H9 (cell line): ENCODE measurements at regions not wholly inside any gene's neighbourhood (a gene's known extent, or its start where the extent isn't known, plus 50 kb on each side); places are given as distances from the start of the nearest gene placed in this dataset.

ENCODE experiments used
- DNase-seq: peaks from one replicate; pipeline ENCODE4 v3.0.0-alpha.2; 2017
- H2AFZ ChIP-seq: one replicate; pipeline ENCODE4 v1.6.1; 2013; ENCODE audit warnings: mild to moderate bottlenecking, low read length, control low read depth, moderate library complexity
- H2AK5ac ChIP-seq: 2 replicates; pipeline ENCODE4 v1.6.1; 2013; ENCODE audit warnings: low read length, control low read depth, mixed read lengths; ENCODE audit not compliant: insufficient read length
- H2BK120ac ChIP-seq: one replicate; pipeline ENCODE4 v1.6.1; 2013; ENCODE audit warnings: low read depth, mild to moderate bottlenecking, low read length, control low read depth, inconsistent platforms; ENCODE audit not compliant: poor library complexity, severe bottlenecking
- H2BK12ac ChIP-seq: 2 replicates; pipeline ENCODE4 v1.6.1; 2013; ENCODE audit warnings: low read length, control low read depth, mixed read lengths, low read depth; ENCODE audit not compliant: insufficient read length
- H2BK15ac ChIP-seq: 2 replicates; pipeline ENCODE4 v1.6.1; 2013; ENCODE audit warnings: low read depth, low read length, control low read depth
- H2BK20ac ChIP-seq: one replicate; pipeline ENCODE4 v1.6.1; 2013; ENCODE audit warnings: low read depth, mild to moderate bottlenecking, low read length, control low read depth, inconsistent platforms; ENCODE audit not compliant: poor library complexity, severe bottlenecking
- H2BK5ac ChIP-seq: 2 replicates; pipeline ENCODE4 v1.6.1; 2013; ENCODE audit warnings: low read length, control low read depth, mixed read lengths; ENCODE audit not compliant: insufficient read length
- H3K14ac ChIP-seq: 2 replicates; pipeline ENCODE4 v1.6.1; 2013; ENCODE audit warnings: low read length, control low read depth; ENCODE audit not compliant: insufficient read depth
- H3K18ac ChIP-seq: 2 replicates; pipeline ENCODE4 v1.6.1; 2013; ENCODE audit warnings: low read depth, mild to moderate bottlenecking, mixed read lengths, low read length, control low read depth; ENCODE audit not compliant: insufficient read length
- H3K23ac ChIP-seq: 2 replicates; pipeline ENCODE4 v1.6.1; 2013; ENCODE audit warnings: low read length, control low read depth, mixed read lengths, low read depth; ENCODE audit not compliant: insufficient read length
- H3K23me2 ChIP-seq: 2 replicates; pipeline ENCODE4 v1.6.1; 2013; ENCODE audit warnings: low read depth, mild to moderate bottlenecking, mixed read lengths, low read length, control low read depth; ENCODE audit not compliant: insufficient read length, poor library complexity, severe bottlenecking
- H3K27ac ChIP-seq: 2 replicates; pipeline ENCODE4 v1.5.1; 2013; ENCODE audit warnings: low read length, control low read depth, mixed read lengths, low read depth; ENCODE audit not compliant: insufficient read length
- H3K27me3 ChIP-seq: 2 replicates; pipeline ENCODE4 v1.6.1; 2013; ENCODE audit warnings: low read length, control low read depth, inconsistent platforms; ENCODE audit not compliant: insufficient read depth
- H3K4ac ChIP-seq: 2 replicates; pipeline ENCODE4 v1.6.1; 2013; ENCODE audit warnings: low read depth, mild to moderate bottlenecking, control low read depth, inconsistent platforms, low read length, moderate library complexity
- H3K4me1 ChIP-seq: 2 replicates; pipeline ENCODE4 v1.6.1; 2013; ENCODE audit warnings: low read length, control low read depth, inconsistent platforms; ENCODE audit not compliant: insufficient read depth
- H3K4me2 ChIP-seq: 2 replicates; pipeline ENCODE4 v1.6.1; 2013; ENCODE audit warnings: low read length, control low read depth, mixed read lengths; ENCODE audit not compliant: insufficient read length, insufficient read depth
- H3K56ac ChIP-seq: 2 replicates; pipeline ENCODE4 v1.6.1; 2013; ENCODE audit warnings: low read depth, mild to moderate bottlenecking, mixed read lengths, low read length, control low read depth; ENCODE audit not compliant: insufficient read length
- H3K79me1 ChIP-seq: 2 replicates; pipeline ENCODE4 v1.6.1; 2013; ENCODE audit warnings: low read depth, mild to moderate bottlenecking, moderate library complexity, low read length, control low read depth, inconsistent platforms; ENCODE audit not compliant: insufficient read depth, poor library complexity, severe bottlenecking
- H3K79me2 ChIP-seq: 2 replicates; pipeline ENCODE4 v1.6.1; 2013; ENCODE audit warnings: low read length, control low read depth, inconsistent platforms; ENCODE audit not compliant: insufficient read depth
- H3K9ac ChIP-seq: 2 replicates; pipeline ENCODE4 v1.6.1; 2013; ENCODE audit warnings: low read length, control low read depth, mixed read lengths; ENCODE audit not compliant: insufficient read length; ENCODE audit errors: extremely low read depth
- H3K9me3 ChIP-seq: one replicate; pipeline ENCODE4 v1.6.1; 2013; ENCODE audit warnings: low read depth, low read length, inconsistent platforms; ENCODE audit not compliant: control insufficient read depth
- H3T11ph ChIP-seq: one replicate; pipeline ENCODE4 v1.6.1; 2013; ENCODE audit warnings: mild to moderate bottlenecking, low read length, control low read depth, inconsistent platforms
- H4K20me1 ChIP-seq: one replicate; pipeline ENCODE4 v1.6.1; 2013; ENCODE audit not compliant: control insufficient read depth, insufficient read length, insufficient read depth
- H4K5ac ChIP-seq: 2 replicates; pipeline ENCODE4 v1.6.1; 2013; ENCODE audit warnings: low read depth, mild to moderate bottlenecking, mixed read lengths, low read length, control low read depth; ENCODE audit not compliant: insufficient read length
- H4K8ac ChIP-seq: replicated peaks from 2 replicates; pipeline ENCODE4 v1.6.1; 2013; ENCODE audit warnings: low read length, control low read depth, mixed read lengths, low read depth; ENCODE audit not compliant: insufficient read length
- H4K91ac ChIP-seq: 2 replicates; pipeline ENCODE4 v1.6.1; 2013; ENCODE audit warnings: low read depth, mild to moderate bottlenecking, moderate library complexity, mixed read lengths, low read length, control low read depth; ENCODE audit not compliant: insufficient read length
- H3K27ac Mint-ChIP-seq, 3 experiments: 2 replicates in 2 of 3; 3 replicates in 1 of 3; pipeline ENCODE4 v1.8.0; 2020 to 2021; ENCODE audit warnings: mixed read lengths in 3 of 3, mild to moderate bottlenecking in 1 of 3, moderate library complexity in 1 of 3
- H3K27me3 Mint-ChIP-seq: 2 replicates; pipeline ENCODE4 v1.8.0; 2021; ENCODE audit warnings: low read depth, mild to moderate bottlenecking, moderate library complexity, mixed read lengths
- H3K36me3 Mint-ChIP-seq, 3 experiments: 2 replicates in 2 of 3; 3 replicates in 1 of 3; pipeline ENCODE4 v1.8.0; 2020 to 2021; ENCODE audit warnings: low read depth in 3 of 3, mixed read lengths in 3 of 3; ENCODE audit not compliant: insufficient read depth in 1 of 3
- H3K4me1 Mint-ChIP-seq, 2 experiments: 2 replicates each; pipeline ENCODE4 v1.8.0; 2020; ENCODE audit warnings: mixed read lengths in 2 of 2
- H3K4me3 Mint-ChIP-seq, 2 experiments: 2 replicates in 1 of 2; 3 replicates in 1 of 2; pipeline ENCODE4 v1.8.0; 2020 to 2021; ENCODE audit warnings: mild to moderate bottlenecking in 2 of 2, mixed read lengths in 2 of 2, moderate library complexity in 1 of 2
- H3K9me3 Mint-ChIP-seq, 2 experiments: 2 replicates in 1 of 2; 3 replicates in 1 of 2; pipeline ENCODE4 v1.8.0; 2020; ENCODE audit warnings: mild to moderate bottlenecking in 2 of 2, mixed read lengths in 2 of 2, moderate library complexity in 1 of 2
- CTCF ChIP-seq: fragments of 200-600 bp; sonication (generic); conservative IDR thresholded peaks from 3 replicates; pipeline ENCODE4 v1.8.0; 2021; ENCODE audit warnings: antibody characterized with exemption, mild to moderate bottlenecking
- WGBS: extraction: QIAGEN DNeasy Blood & Tissue Kit; methylation state at CpG from one replicate; pipeline ENCODE4 v1.1.7; 2013; ENCODE audit warnings: missing lambda C conversion rate, low lambda C conversion rate, mixed read lengths; ENCODE audit not compliant: insufficient read length; ENCODE audit errors: extremely low coverage; 5-methylcytosine and 5-hydroxymethylcytosine counted together

GRCh38 chr9:24297931-24298330, 247.8 kb downstream of the IZUMO3 start:
- H2BK5ac ChIP-seq = no peak overlapping the region
- H3K9ac ChIP-seq = no peak overlapping the region
- H3K27me3 ChIP-seq = no peaks in the 10 kb centered on the region
- WGBS = no CpG with 5 or more reads among the region's 2 CpGs
- Mint-ChIP-seq H3K27ac (0 out of 7 replicates have a peak overlapping the region, but pooled peaks of 1 of the 3 experiments have one; percentile 11), H3K9me3 (peaks cover under 1 to 1% of the 10 kb centered on the region in 2 experiments; a peak in 4 of 5 replicates), H3K27me3 (no peaks in the 10 kb centered on the region), H3K36me3 (peaks cover 0 to 1% (median under 1%) of the 10 kb centered on the region in 3 experiments; a peak in 3 of 7 replicates), H3K4me3 (no peak overlapping the region), H3K4me1 (peaks cover 31 to 34% of the 10 kb centered on the region in 2 experiments)
- H3K4me1 ChIP-seq = no peaks in the 10 kb centered on the region; the same call in 1 of the 2 replicates
- no peak overlapping the region for H4K5ac ChIP-seq
- H2BK120ac ChIP-seq = no peak overlapping the region
- no peak overlapping the region for H4K91ac ChIP-seq
- H3K79me2 ChIP-seq = no peaks in the 10 kb centered on the region
- H2AK5ac ChIP-seq = no peak overlapping the region
- no peak overlapping the region for H3K23ac ChIP-seq
- H3K9me3 ChIP-seq = no peaks in the 10 kb centered on the region
- no peak overlapping the region for H2BK20ac ChIP-seq
- no peak overlapping the region for H3K18ac ChIP-seq
- no peak for TF ChIP-seq CTCF
- H3K27ac ChIP-seq = no peak overlapping the region
- no peak overlapping the region for H3T11ph ChIP-seq
- H3K56ac ChIP-seq = no peak overlapping the region
- H3K4ac ChIP-seq = no peak overlapping the region
- no peak overlapping the region for H2AFZ ChIP-seq
- H3K23me2 ChIP-seq = no peaks in the 10 kb centered on the region
- H3K4me2 ChIP-seq = no peak overlapping the region
- no peaks in the 10 kb centered on the region for H4K20me1 ChIP-seq
- no peak overlapping the region for H3K14ac ChIP-seq
- no peak for DNase-seq
- no peak overlapping the region for H2BK15ac ChIP-seq
- no peaks in the 10 kb centered on the region for H3K79me1 ChIP-seq
- H2BK12ac ChIP-seq = no peak overlapping the region
- H4K8ac ChIP-seq = no peak overlapping the region
